MM.1S (cell line): ENCODE measurements at regions not wholly inside any gene's neighbourhood (a gene's known extent, or its start where the extent isn't known, plus 50 kb on each side); places are given as distances from the start of the nearest gene placed in this dataset.

Experiments
- DNase-seq: peaks from one replicate; pipeline ENCODE4 v3.0.0-alpha.2; 2015
- H2AFZ ChIP-seq: fragments of 300-600 bp; sonication (generic); 2 replicates; pipeline ENCODE4 v1.6.0; 2016; ENCODE audit warnings: antibody characterized with exemption, low read length
- H3F3A ChIP-seq: fragments of 300-600 bp; sonication (generic); 2 replicates; pipeline ENCODE4 v1.6.1; 2016; ENCODE audit warnings: mild to moderate bottlenecking, antibody characterized with exemption, low read length, moderate library complexity, mixed read lengths; ENCODE audit not compliant: insufficient read depth
- H3K27ac ChIP-seq: fragments of 300-600 bp; sonication (generic); 2 replicates; pipeline ENCODE4 v1.5.1; 2016; ENCODE audit warnings: mild to moderate bottlenecking, low read length
- H3K27me3 ChIP-seq: fragments of 300-600 bp; sonication (generic); replicated peaks from 2 replicates; pipeline ENCODE4 v1.6.0; 2016; ENCODE audit warnings: low read length; ENCODE audit not compliant: insufficient read depth
- H3K36me3 ChIP-seq: fragments of 300-600 bp; sonication (generic); replicated peaks from 2 replicates; pipeline ENCODE4 v1.6.1; 2016; ENCODE audit warnings: mild to moderate bottlenecking, low read length, mixed read lengths; ENCODE audit not compliant: insufficient read depth
- H3K4me1 ChIP-seq: fragments of 300-600 bp; sonication (generic); 2 replicates; pipeline ENCODE4 v1.6.1; 2016; ENCODE audit warnings: low read length, mixed read lengths
- H3K4me2 ChIP-seq: fragments of 300-600 bp; sonication (generic); 2 replicates; pipeline ENCODE4 v1.6.0; 2016; ENCODE audit warnings: low read depth, low read length
- H3K4me3 ChIP-seq: fragments of 300-600 bp; sonication (generic); 2 replicates; pipeline ENCODE4 v1.5.1; 2016; ENCODE audit warnings: low read length, mixed read lengths
- H3K79me2 ChIP-seq: fragments of 300-600 bp; sonication (generic); 2 replicates; pipeline ENCODE4 v1.6.1; 2016; ENCODE audit warnings: mixed run types, low read length, mixed read lengths
- H3K9ac ChIP-seq: fragments of 300-600 bp; sonication (generic); 2 replicates; pipeline ENCODE4 v1.6.1; 2016; ENCODE audit warnings: low read length, mixed read lengths
- H3K9me2 ChIP-seq: fragments of 300-600 bp; sonication (generic); replicated peaks from 2 replicates; pipeline ENCODE4 v1.6.1; 2016; ENCODE audit warnings: mild to moderate bottlenecking, low read length, mixed read lengths; ENCODE audit not compliant: insufficient read depth
- H3K9me3 ChIP-seq: fragments of 300-600 bp; sonication (generic); replicated peaks from 2 replicates; pipeline ENCODE4 v1.6.1; 2016; ENCODE audit warnings: mild to moderate bottlenecking, low read length, mixed read lengths; ENCODE audit not compliant: insufficient read depth
- H4K20me1 ChIP-seq: fragments of 300-600 bp; sonication (generic); 2 replicates; pipeline ENCODE4 v1.6.1; 2016; ENCODE audit warnings: mild to moderate bottlenecking, low read length, moderate library complexity, mixed read lengths; ENCODE audit not compliant: insufficient read depth
- EZH2 ChIP-seq: fragments of 300-600 bp; sonication (generic); optimal IDR thresholded peaks from 2 replicates; pipeline ENCODE3; 2017; ENCODE audit warnings: low read depth, mild to moderate bottlenecking, antibody characterized with exemption, low read length, mixed read lengths
- EZH2phosphoT487 ChIP-seq: fragments of 300-600 bp; sonication (generic); IDR thresholded peaks from 2 replicates; pipeline ENCODE4 v1.6.1; 2018; ENCODE audit warnings: antibody characterized with exemption, low read length
- TF ChIP-seq, protein P1 (sequence below): fragments of 300-600 bp; sonication (generic); IDR thresholded peaks from 2 replicates; pipeline ENCODE4 v1.5.1; 2016; ENCODE audit warnings: antibody characterized with exemption, low read length, mixed read lengths

DNA sequence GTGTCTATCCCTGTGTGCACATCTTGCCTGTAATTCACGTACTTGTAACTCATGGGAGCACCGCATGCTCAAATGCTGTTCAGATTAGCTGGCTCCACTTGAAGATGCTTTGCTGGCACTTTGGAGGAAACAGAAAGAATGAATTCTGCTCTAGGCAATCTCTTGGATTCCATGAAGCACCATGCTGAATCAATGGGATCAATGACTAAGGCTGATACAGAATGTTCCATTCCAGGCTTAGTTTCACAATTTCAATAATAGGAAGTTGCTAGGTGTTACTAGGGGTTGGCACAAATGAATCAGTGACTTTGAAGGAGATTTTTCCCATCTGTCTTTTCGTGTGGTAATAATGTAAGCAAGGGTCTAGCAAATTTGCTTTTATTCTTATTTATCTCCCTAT lies 328.8 kb downstream of the OSR1 start:
- H3K9me3 ChIP-seq: no peaks in the 10 kb centered on the region
- no peaks in the 10 kb centered on the region for H3K27me3 ChIP-seq
- no peaks in the 10 kb centered on the region for H4K20me1 ChIP-seq
- H3K4me1 ChIP-seq: no peaks in the 10 kb centered on the region
- H3F3A ChIP-seq: no peaks in the 10 kb centered on the region
- H3K4me2 ChIP-seq: no peak overlapping the region
- H3K4me3 ChIP-seq: no peak overlapping the region
- no peaks in the 10 kb centered on the region for H3K36me3 ChIP-seq
- TF ChIP-seq, protein P1, sequence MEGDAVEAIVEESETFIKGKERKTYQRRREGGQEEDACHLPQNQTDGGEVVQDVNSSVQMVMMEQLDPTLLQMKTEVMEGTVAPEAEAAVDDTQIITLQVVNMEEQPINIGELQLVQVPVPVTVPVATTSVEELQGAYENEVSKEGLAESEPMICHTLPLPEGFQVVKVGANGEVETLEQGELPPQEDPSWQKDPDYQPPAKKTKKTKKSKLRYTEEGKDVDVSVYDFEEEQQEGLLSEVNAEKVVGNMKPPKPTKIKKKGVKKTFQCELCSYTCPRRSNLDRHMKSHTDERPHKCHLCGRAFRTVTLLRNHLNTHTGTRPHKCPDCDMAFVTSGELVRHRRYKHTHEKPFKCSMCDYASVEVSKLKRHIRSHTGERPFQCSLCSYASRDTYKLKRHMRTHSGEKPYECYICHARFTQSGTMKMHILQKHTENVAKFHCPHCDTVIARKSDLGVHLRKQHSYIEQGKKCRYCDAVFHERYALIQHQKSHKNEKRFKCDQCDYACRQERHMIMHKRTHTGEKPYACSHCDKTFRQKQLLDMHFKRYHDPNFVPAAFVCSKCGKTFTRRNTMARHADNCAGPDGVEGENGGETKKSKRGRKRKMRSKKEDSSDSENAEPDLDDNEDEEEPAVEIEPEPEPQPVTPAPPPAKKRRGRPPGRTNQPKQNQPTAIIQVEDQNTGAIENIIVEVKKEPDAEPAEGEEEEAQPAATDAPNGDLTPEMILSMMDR: no peak
- TF ChIP-seq EZH2phosphoT487 (no peak), EZH2 (no peak)
- H3K9ac ChIP-seq: no peak overlapping the region
- H3K9me2 ChIP-seq: no peaks in the 10 kb centered on the region
- no peak overlapping the region for H2AFZ ChIP-seq
- H3K27ac ChIP-seq: no peak overlapping the region
- no peaks in the 10 kb centered on the region for H3K79me2 ChIP-seq
- DNase-seq: no peak

DNA sequence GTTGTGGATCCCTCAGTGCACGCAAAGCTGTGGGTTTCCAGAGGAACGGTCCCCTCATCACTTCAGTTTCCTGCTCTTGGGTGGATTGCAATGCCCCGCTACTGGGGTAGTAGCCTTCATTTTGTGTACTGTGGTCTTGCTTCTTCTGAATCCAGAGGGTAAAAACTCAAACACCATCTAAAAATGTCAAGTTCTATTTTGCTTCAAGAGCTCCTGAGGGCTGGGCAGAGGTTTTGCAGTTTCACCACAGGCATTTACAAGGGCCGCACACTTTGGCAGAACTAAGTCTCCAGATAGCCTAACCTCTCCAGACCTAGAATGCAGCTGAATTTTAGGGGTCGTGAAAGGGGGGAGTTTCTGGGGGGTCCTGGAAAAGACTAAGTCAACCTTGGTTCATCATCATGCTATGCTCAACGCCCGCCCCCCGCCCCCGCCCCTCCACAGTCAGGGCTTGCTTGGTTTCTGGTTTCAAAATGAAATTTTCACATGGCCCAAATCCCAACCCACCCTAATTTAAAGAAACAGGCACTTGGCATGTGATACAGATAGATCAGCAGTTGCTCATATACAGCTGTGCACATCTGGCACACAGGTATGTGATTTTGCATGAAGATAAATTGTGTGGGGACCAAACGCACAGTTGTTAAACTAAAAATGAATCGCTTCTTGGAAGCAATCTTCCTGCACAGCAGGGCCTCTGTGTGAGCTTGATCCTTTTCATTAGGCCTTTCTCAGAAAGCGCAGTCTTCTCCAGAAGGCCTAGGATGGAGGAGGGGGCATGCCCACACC lies 329.6 kb downstream of the OSR1 start:
- no peaks in the 10 kb centered on the region for H3K27me3 ChIP-seq
- no peaks in the 10 kb centered on the region for H3K9me2 ChIP-seq
- H3F3A ChIP-seq: no peaks in the 10 kb centered on the region
- no peak for DNase-seq
- no peaks in the 10 kb centered on the region for H3K79me2 ChIP-seq
- H2AFZ ChIP-seq: no peak overlapping the region
- H3K4me3 ChIP-seq: no peak overlapping the region
- TF ChIP-seq, protein P1: no peak
- no peak for TF ChIP-seq EZH2phosphoT487
- no peak for TF ChIP-seq EZH2
- H3K36me3 ChIP-seq: no peaks in the 10 kb centered on the region
- no peaks in the 10 kb centered on the region for H3K4me1 ChIP-seq
- H3K4me2 ChIP-seq: no peak overlapping the region
- no peaks in the 10 kb centered on the region for H4K20me1 ChIP-seq
- no peak overlapping the region for H3K27ac ChIP-seq
- no peaks in the 10 kb centered on the region for H3K9me3 ChIP-seq
- H3K9ac ChIP-seq: no peak overlapping the region

DNA sequence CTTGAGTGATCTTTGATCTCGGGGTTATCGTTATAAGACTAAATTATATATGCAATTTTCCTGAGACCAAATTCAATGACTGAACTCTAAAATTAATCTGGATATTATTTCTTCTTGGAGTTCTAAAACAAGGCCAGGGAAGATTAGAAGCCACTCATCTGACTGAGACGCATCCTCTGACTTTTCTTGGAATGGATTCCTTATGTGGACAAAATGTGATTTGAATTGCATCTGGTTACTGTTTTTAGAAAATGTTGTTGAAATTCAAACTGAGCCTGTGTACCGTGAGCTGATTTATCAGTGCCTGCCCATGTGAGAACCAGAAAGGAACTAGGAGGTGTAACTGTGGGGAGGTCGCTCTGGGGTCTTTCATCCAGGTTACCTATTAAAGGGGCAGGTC lies 330.8 kb downstream of the OSR1 start:
- Histone ChIP-seq H3K9me2 (no peaks in the 10 kb centered on the region), H3K4me3 (no peak overlapping the region), H3K27ac (no peak overlapping the region), H3K27me3 (no peaks in the 10 kb centered on the region), H3K4me1 (no peaks in the 10 kb centered on the region), H3K9ac (no peak overlapping the region), H3K36me3 (no peaks in the 10 kb centered on the region), H3K9me3 (no peaks in the 10 kb centered on the region), H4K20me1 (no peaks in the 10 kb centered on the region), H3K79me2 (no peaks in the 10 kb centered on the region), H3F3A (no peaks in the 10 kb centered on the region), H2AFZ (no peak overlapping the region), H3K4me2 (no peak overlapping the region)
- DNase-seq: no peak
- no peak for TF ChIP-seq EZH2
- TF ChIP-seq, protein P1: no peak
- no peak for TF ChIP-seq EZH2phosphoT487
